B cell (primary cell): ENCODE measurements at regions not wholly inside any gene's neighbourhood (a gene's known extent, or its start where the extent isn't known, plus 50 kb on each side); places are given as distances from the start of the nearest gene placed in this dataset.

Experiments
- EZH2 ChIP-seq: IDR thresholded peaks from 2 replicates; pipeline ENCODE4 v1.6.1; 2012; ENCODE audit warnings: borderline replicate concordance, low read depth, mild to moderate bottlenecking, moderate library complexity, low read length; ENCODE audit not compliant: insufficient read depth, poor library complexity, severe bottlenecking
- TF ChIP-seq, protein P1 (sequence below): fragments of 200-600 bp; IDR thresholded peaks from one replicate; pipeline ENCODE4 v1.8.0; 2022; ENCODE audit warnings: antibody characterized with exemption, mild to moderate bottlenecking

- TF ChIP-seq EZH2 = no peak
- TF ChIP-seq, protein P1, sequence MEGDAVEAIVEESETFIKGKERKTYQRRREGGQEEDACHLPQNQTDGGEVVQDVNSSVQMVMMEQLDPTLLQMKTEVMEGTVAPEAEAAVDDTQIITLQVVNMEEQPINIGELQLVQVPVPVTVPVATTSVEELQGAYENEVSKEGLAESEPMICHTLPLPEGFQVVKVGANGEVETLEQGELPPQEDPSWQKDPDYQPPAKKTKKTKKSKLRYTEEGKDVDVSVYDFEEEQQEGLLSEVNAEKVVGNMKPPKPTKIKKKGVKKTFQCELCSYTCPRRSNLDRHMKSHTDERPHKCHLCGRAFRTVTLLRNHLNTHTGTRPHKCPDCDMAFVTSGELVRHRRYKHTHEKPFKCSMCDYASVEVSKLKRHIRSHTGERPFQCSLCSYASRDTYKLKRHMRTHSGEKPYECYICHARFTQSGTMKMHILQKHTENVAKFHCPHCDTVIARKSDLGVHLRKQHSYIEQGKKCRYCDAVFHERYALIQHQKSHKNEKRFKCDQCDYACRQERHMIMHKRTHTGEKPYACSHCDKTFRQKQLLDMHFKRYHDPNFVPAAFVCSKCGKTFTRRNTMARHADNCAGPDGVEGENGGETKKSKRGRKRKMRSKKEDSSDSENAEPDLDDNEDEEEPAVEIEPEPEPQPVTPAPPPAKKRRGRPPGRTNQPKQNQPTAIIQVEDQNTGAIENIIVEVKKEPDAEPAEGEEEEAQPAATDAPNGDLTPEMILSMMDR = no peak
Measured at GRCh38 chr13:109496216-109496615, 290.2 kb downstream of the IRS2 start.
